ENCODE measurements at regions not wholly inside any gene's neighbourhood (a gene's known extent, or its start where the extent isn't known, plus 50 kb on each side); places are given as distances from the start of the nearest gene placed in this dataset.

DNA sequence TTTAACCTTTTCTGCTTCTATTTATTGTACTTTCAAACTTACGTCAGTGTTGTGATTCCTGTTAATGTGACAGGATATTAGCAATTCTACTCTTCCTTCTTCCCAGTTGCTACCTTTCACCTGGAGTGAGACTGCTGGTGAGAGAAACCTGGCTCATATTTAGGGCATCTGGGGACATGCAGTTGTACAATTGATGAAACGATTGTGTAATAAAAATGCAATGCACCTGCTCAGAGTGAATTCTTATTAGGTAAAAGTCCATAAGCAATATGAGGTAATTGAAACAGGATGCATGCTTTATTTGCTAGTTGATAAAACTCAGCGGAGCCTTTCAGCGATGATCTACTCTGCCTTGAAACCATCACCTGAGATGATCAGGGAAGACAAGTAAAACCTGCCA is 116.1 kb upstream of the FBXO33 start:
- Histone ChIP-seq H3K4me3 (ENCODE audit: low read length) (no peak overlapping the region), H3K27me3 (ENCODE audit: control insufficient read depth, insufficient read depth, low read length, poor library complexity, severe bottlenecking) (no peaks in the 10 kb centered on the region), H3K27ac (ENCODE audit: low read depth, low read length) (no peak overlapping the region), H3K9me3 (ENCODE audit: control insufficient read depth, low read length) (no peaks in the 10 kb centered on the region), H3K4me1 (ENCODE audit: control insufficient read depth, insufficient read depth, low read length) (peaks cover 5% of the 10 kb centered on the region), H3K9ac (ENCODE audit: extremely low read depth, low read length, poor library complexity, severe bottlenecking) (no peak overlapping the region), H3K36me3 (ENCODE audit: control insufficient read depth, insufficient read depth, low read length) (no peaks in the 10 kb centered on the region)
- Mint-ChIP-seq H3K4me3 (no peak overlapping the region), H3K27me3 (ENCODE audit: insufficient read depth) (no peaks in the 10 kb centered on the region), H3K9me3 (no peaks in the 10 kb centered on the region), H3K36me3 (ENCODE audit: low read depth) (no peaks in the 10 kb centered on the region), H3K4me1 (no peaks in the 10 kb centered on the region), H3K27ac (no peak overlapping the region)
- DNase-seq: no peak
- TF ChIP-seq, protein P1, sequence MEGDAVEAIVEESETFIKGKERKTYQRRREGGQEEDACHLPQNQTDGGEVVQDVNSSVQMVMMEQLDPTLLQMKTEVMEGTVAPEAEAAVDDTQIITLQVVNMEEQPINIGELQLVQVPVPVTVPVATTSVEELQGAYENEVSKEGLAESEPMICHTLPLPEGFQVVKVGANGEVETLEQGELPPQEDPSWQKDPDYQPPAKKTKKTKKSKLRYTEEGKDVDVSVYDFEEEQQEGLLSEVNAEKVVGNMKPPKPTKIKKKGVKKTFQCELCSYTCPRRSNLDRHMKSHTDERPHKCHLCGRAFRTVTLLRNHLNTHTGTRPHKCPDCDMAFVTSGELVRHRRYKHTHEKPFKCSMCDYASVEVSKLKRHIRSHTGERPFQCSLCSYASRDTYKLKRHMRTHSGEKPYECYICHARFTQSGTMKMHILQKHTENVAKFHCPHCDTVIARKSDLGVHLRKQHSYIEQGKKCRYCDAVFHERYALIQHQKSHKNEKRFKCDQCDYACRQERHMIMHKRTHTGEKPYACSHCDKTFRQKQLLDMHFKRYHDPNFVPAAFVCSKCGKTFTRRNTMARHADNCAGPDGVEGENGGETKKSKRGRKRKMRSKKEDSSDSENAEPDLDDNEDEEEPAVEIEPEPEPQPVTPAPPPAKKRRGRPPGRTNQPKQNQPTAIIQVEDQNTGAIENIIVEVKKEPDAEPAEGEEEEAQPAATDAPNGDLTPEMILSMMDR (conservative IDR thresholded peaks at IDR 0.05): no peak
- 91 to 100% methylated on average over 3 of the region's 4 CpGs for WGBS, 2 experiments (ENCODE audit: insufficient coverage in 1 of 2, insufficient read length in 1 of 2)

- TF ChIP-seq, protein P1 (conservative IDR thresholded peaks at IDR 0.05): no peak
- Mint-ChIP-seq H3K27ac (no peak overlapping the region), H3K4me1 (no peaks in the 10 kb centered on the region), H3K27me3 (ENCODE audit: insufficient read depth) (no peaks in the 10 kb centered on the region), H3K9me3 (no peaks in the 10 kb centered on the region), H3K36me3 (ENCODE audit: low read depth) (no peaks in the 10 kb centered on the region), H3K4me3 (no peak overlapping the region)
- no peaks in the 10 kb centered on the region for H3K27me3 ChIP-seq (ENCODE audit: control insufficient read depth, insufficient read depth, low read length, poor library complexity, severe bottlenecking)
- H3K4me1 ChIP-seq (ENCODE audit: control insufficient read depth, insufficient read depth, low read length): peaks cover 5% of the 10 kb centered on the region
- 90 to 100% methylated on average over 2 to 3 of the region's 3 CpGs for WGBS, 2 experiments (ENCODE audit: insufficient coverage in 1 of 2, insufficient read length in 1 of 2)
- no peaks in the 10 kb centered on the region for H3K36me3 ChIP-seq (ENCODE audit: control insufficient read depth, insufficient read depth, low read length)
- H3K27ac ChIP-seq (ENCODE audit: low read depth, low read length): no peak overlapping the region
- H3K9me3 ChIP-seq (ENCODE audit: control insufficient read depth, low read length): no peaks in the 10 kb centered on the region
- no peak for DNase-seq
- no peak overlapping the region for H3K9ac ChIP-seq (ENCODE audit: extremely low read depth, low read length, poor library complexity, severe bottlenecking)
- H3K4me3 ChIP-seq (ENCODE audit: low read length): no peak overlapping the region
These were observed 115.6 kb upstream of the FBXO33 start for GRCh38 chr14:39547845-39548244.

DNA sequence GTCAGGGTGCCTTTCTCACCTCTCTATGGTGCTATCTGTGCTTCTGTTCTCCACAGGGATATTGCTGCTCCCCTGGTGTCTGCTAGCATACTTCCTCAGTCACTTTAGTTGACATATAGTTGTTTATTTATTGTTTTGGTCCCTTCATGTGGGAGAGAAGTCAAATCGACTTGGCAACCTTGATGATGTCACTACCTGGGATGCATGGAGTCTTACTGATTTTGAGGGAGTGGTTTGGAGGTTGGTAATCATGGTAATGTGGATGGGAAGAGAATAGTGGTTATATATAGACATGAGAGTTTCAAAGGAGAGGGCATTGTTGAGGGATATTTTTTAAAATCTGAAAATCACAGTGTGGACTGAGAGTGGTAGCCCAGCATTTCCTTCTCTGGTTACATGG is 73.6 kb upstream of the FBXO33 start:
- Histone ChIP-seq H3K27ac (ENCODE audit: low read depth, low read length) (no peak overlapping the region), H3K36me3 (ENCODE audit: control insufficient read depth, insufficient read depth, low read length) (no peaks in the 10 kb centered on the region), H3K4me1 (ENCODE audit: control insufficient read depth, insufficient read depth, low read length) (no peaks in the 10 kb centered on the region), H3K27me3 (ENCODE audit: control insufficient read depth, insufficient read depth, low read length, poor library complexity, severe bottlenecking) (no peaks in the 10 kb centered on the region), H3K9me3 (ENCODE audit: control insufficient read depth, low read length) (peaks cover 5% of the 10 kb centered on the region), H3K9ac (ENCODE audit: extremely low read depth, low read length, poor library complexity, severe bottlenecking) (no peak overlapping the region), H3K4me3 (ENCODE audit: low read length) (no peak overlapping the region)
- 71 to 93% methylated on average over 1 of the region's 1 CpG for WGBS, 2 experiments (ENCODE audit: insufficient coverage in 1 of 2, insufficient read length in 1 of 2)
- no peaks in the 10 kb centered on the region for H3K4me1 Mint-ChIP-seq
- DNase-seq: no peak
- H3K36me3 Mint-ChIP-seq (ENCODE audit: low read depth): no peaks in the 10 kb centered on the region
- no peak overlapping the region for H3K27ac Mint-ChIP-seq
- H3K4me3 Mint-ChIP-seq: no peak overlapping the region
- H3K27me3 Mint-ChIP-seq (ENCODE audit: insufficient read depth): no peaks in the 10 kb centered on the region
- peaks cover 28% of the 10 kb centered on the region for H3K9me3 Mint-ChIP-seq
- TF ChIP-seq, protein P1 (conservative IDR thresholded peaks at IDR 0.05): no peak
